H1 (cell line): ENCODE measurements at regions not wholly inside any gene's neighbourhood (a gene's known extent, or its start where the extent isn't known, plus 50 kb on each side); places are given as distances from the start of the nearest gene placed in this dataset.

Experiments
- CTCF ChIA-PET: fragments of 300-600 bp; sonication (Branson Sonifier 250); formaldehyde crosslinking; loops from one replicate; lab custom pipeline; 2021; ENCODE audit not compliant: partially characterized antibody; lab: Charles Lee
- POLR2A ChIA-PET: fragments of 300-600 bp; sonication (Branson Sonifier 250); formaldehyde crosslinking; loops from one replicate; lab custom pipeline; 2021; ENCODE audit warnings: inconsistent platforms; ENCODE audit not compliant: partially characterized antibody; lab: Charles Lee
- DNase-seq, 2 experiments: peaks; one replicate each; pipeline versions ENCODE4 v3.0.0 to v3.0.0-alpha.2; 2010 to 2022; ENCODE audit warnings: low spot score in 2 of 2, low read depth in 1 of 2, mixed read lengths in 1 of 2
- FAIRE-seq: peaks from 2 replicates; lab custom pipeline; 2011; peaks lifted over from hg19 to GRCh38; lab: Jason Lieb, UNC
- H2AFZ ChIP-seq: 2 replicates; pipeline ENCODE4 v1.8.1; 2012; ENCODE audit warnings: low read length, inconsistent platforms
- H2AK5ac ChIP-seq: 2 replicates; pipeline ENCODE4 v1.6.1; 2013; ENCODE audit warnings: low read depth, low read length
- H2BK120ac ChIP-seq: replicated peaks from 2 replicates; pipeline ENCODE3; 2013; ENCODE audit warnings: low read depth, low read length, inconsistent platforms
- H2BK12ac ChIP-seq: 2 replicates; pipeline ENCODE4 v1.6.1; 2013; ENCODE audit warnings: low read depth, low read length
- H2BK15ac ChIP-seq: 2 replicates; pipeline ENCODE4 v1.6.1; 2013; ENCODE audit warnings: low read length
- H2BK20ac ChIP-seq: 2 replicates; pipeline ENCODE4 v1.6.1; 2013; ENCODE audit warnings: low read length
- H2BK5ac ChIP-seq: 2 replicates; pipeline ENCODE4 v1.6.1; 2013; ENCODE audit warnings: low read depth, low read length
- H3K14ac ChIP-seq: 2 replicates; pipeline ENCODE4 v1.6.1; 2013; ENCODE audit warnings: inconsistent platforms; ENCODE audit not compliant: insufficient read length
- H3K18ac ChIP-seq: 2 replicates; pipeline ENCODE4 v1.6.1; 2013; ENCODE audit warnings: low read length; ENCODE audit errors: extremely low read depth
- H3K23ac ChIP-seq: 2 replicates; pipeline ENCODE4 v1.6.1; 2013; ENCODE audit warnings: inconsistent platforms; ENCODE audit not compliant: insufficient read length
- H3K23me2 ChIP-seq: 2 replicates; pipeline ENCODE4 v1.6.1; 2013; ENCODE audit warnings: low read depth, low read length
- H3K27ac ChIP-seq: 2 replicates; pipeline ENCODE4 v1.6.1; 2011; ENCODE audit warnings: low read depth, low read length, inconsistent platforms
- H3K27me3 ChIP-seq, 4 experiments: replicated peaks in 1 of 4; 1 replicate in 1 of 4; 2 replicates in 3 of 4; pipeline versions ENCODE4 v1.6.1 to v1.8.1; 2011 to 2013; ENCODE audit warnings: low read length in 3 of 4, mild to moderate bottlenecking in 3 of 4, inconsistent platforms in 2 of 4, mixed read lengths in 2 of 4, moderate library complexity in 1 of 4; ENCODE audit not compliant: control insufficient read depth in 3 of 4, insufficient read depth in 3 of 4; ENCODE audit errors: extremely low read depth in 1 of 4
- H3K36me3 ChIP-seq, 4 experiments: 2 replicates each; pipeline versions ENCODE4 v1.6.1 to v1.8.1; 2011 to 2013; ENCODE audit warnings: mild to moderate bottlenecking in 4 of 4, low read length in 3 of 4, moderate library complexity in 2 of 4, control low read depth in 1 of 4, inconsistent platforms in 1 of 4; ENCODE audit not compliant: insufficient read depth in 4 of 4, control insufficient read depth in 2 of 4
- H3K4ac ChIP-seq: replicated peaks from 2 replicates; pipeline ENCODE3; 2013; ENCODE audit warnings: low read length, low read depth, mixed read lengths, inconsistent platforms; ENCODE audit not compliant: insufficient read length
- H3K4me1 ChIP-seq, 4 experiments: replicated peaks in 1 of 4; 1 replicate in 1 of 4; 2 replicates in 3 of 4; pipeline versions ENCODE4 v1.6.1 to v1.8.1; 2011 to 2013; ENCODE audit warnings: low read length in 3 of 4, inconsistent platforms in 2 of 4, mixed read lengths in 1 of 4; ENCODE audit not compliant: insufficient read depth in 4 of 4, control insufficient read depth in 3 of 4
- H3K4me2 ChIP-seq, 2 experiments: 2 replicates each; pipeline versions ENCODE4 v1.6.1 to v1.8.1; 2011 to 2013; ENCODE audit warnings: low read depth in 2 of 2, low read length in 2 of 2, control low read depth in 1 of 2, inconsistent platforms in 1 of 2, mild to moderate bottlenecking in 1 of 2; ENCODE audit not compliant: insufficient read depth in 1 of 2
- H3K4me3 ChIP-seq, 4 experiments: fragments of 200-600, 300-600 bp in 1 of 4; sonication (generic), shearing (Covaris generic), sonication (Bioruptor Twin) in 1 of 4; 2 replicates each; pipeline versions ENCODE4 v1.5.1 to v1.8.1; 2011 to 2016; ENCODE audit warnings: low read length in 4 of 4, low read depth in 3 of 4, control low read depth in 2 of 4, inconsistent platforms in 2 of 4, mild to moderate bottlenecking in 2 of 4, mixed read lengths in 1 of 4, moderate library complexity in 1 of 4; ENCODE audit not compliant: insufficient read depth in 2 of 4; ENCODE audit errors: extremely low read depth in 1 of 4
- H3K56ac ChIP-seq: replicated peaks from 2 replicates; pipeline ENCODE3; 2013; ENCODE audit warnings: low read depth, mild to moderate bottlenecking, mixed read lengths, low read length, inconsistent platforms; ENCODE audit not compliant: insufficient read length
- H3K79me1 ChIP-seq: 2 replicates; pipeline ENCODE4 v1.6.1; 2013; ENCODE audit warnings: low read depth, low read length, control low read depth
- H3K79me2 ChIP-seq, 2 experiments: 2 replicates each; pipeline versions ENCODE4 v1.6.1 to v1.8.1; 2012 to 2013; ENCODE audit warnings: low read length in 2 of 2, mild to moderate bottlenecking in 2 of 2, inconsistent platforms in 1 of 2; ENCODE audit not compliant: insufficient read depth in 2 of 2, control insufficient read depth in 1 of 2
- H3K9ac ChIP-seq, 4 experiments: replicated peaks in 1 of 4; 1 replicate in 1 of 4; 2 replicates in 3 of 4; pipeline versions ENCODE4 v1.6.1 to v1.8.1; 2011 to 2013; ENCODE audit warnings: low read depth in 3 of 4, low read length in 3 of 4, control low read depth in 2 of 4, mild to moderate bottlenecking in 2 of 4, moderate library complexity in 2 of 4, inconsistent platforms in 1 of 4; ENCODE audit errors: extremely low read depth in 1 of 4
- H3K9me3 ChIP-seq, 2 experiments: 2 replicates each; pipeline versions ENCODE4 v1.6.1 to v1.8.1; 2012 to 2013; ENCODE audit warnings: mild to moderate bottlenecking in 2 of 2, moderate library complexity in 2 of 2, control low read depth in 1 of 2, inconsistent platforms in 1 of 2, low read depth in 1 of 2, low read length in 1 of 2, mixed read lengths in 1 of 2; ENCODE audit not compliant: insufficient read depth in 2 of 2
- H4K20me1 ChIP-seq, 2 experiments: replicated peaks in 1 of 2; 2 replicates each; pipeline versions ENCODE3 to v1.8.1; 2011 to 2013; ENCODE audit warnings: inconsistent platforms in 2 of 2, low read length in 2 of 2, mild to moderate bottlenecking in 1 of 2; ENCODE audit not compliant: insufficient read depth in 2 of 2, control insufficient read depth in 1 of 2
- H4K5ac ChIP-seq: 2 replicates; pipeline ENCODE4 v1.6.1; 2013; ENCODE audit warnings: low read length, low read depth, mixed read lengths, inconsistent platforms; ENCODE audit not compliant: insufficient read length
- H4K8ac ChIP-seq: 2 replicates; pipeline ENCODE4 v1.8.0; 2013; ENCODE audit warnings: mild to moderate bottlenecking, moderate library complexity, low read length, inconsistent platforms; ENCODE audit not compliant: insufficient read depth; ENCODE audit errors: extremely low read depth
- H4K91ac ChIP-seq: replicated peaks from 2 replicates; pipeline ENCODE3; 2013; ENCODE audit warnings: low read length, mixed read lengths, inconsistent platforms; ENCODE audit not compliant: insufficient read length
- CBX8 ChIP-seq: fragments of 300-800, 300-1000 bp; sonication (generic); IDR thresholded peaks from 2 replicates; pipeline ENCODE4 v1.7.1; 2016; ENCODE audit warnings: low read depth, low read length, borderline replicate concordance
- CEBPB ChIP-seq: IDR thresholded peaks from 2 replicates; pipeline ENCODE4 v1.6.1; 2012; ENCODE audit warnings: low read depth, low read length
- EZH2 ChIP-seq: fragments of 200-600 bp; sonication (generic); IDR thresholded peaks from 2 replicates; pipeline ENCODE4 v1.7.1; 2012; ENCODE audit warnings: low read depth, mild to moderate bottlenecking, moderate library complexity, low read length, inconsistent platforms; ENCODE audit not compliant: severe bottlenecking
- FOSL1 ChIP-seq: IDR thresholded peaks from 2 replicates; pipeline ENCODE4 v1.6.1; 2011; ENCODE audit warnings: mild to moderate bottlenecking, low read depth, low read length, moderate library complexity; ENCODE audit not compliant: insufficient read depth
- HDAC6 ChIP-seq: IDR thresholded peaks from one replicate; pipeline ENCODE4 v1.7.1; 2012; ENCODE audit warnings: low read depth, mild to moderate bottlenecking, inconsistent platforms, low read length, moderate library complexity
- JUN ChIP-seq: IDR thresholded peaks from 2 replicates; pipeline ENCODE4 v1.6.1; 2011; ENCODE audit warnings: low read depth, mild to moderate bottlenecking, improper control_type of control experiment, low read length
- KDM5A ChIP-seq: fragments of 200-600 bp; IDR thresholded peaks from 2 replicates; pipeline ENCODE4 v1.7.1; 2012; ENCODE audit warnings: mild to moderate bottlenecking, low read length, inconsistent platforms, mixed read lengths
- NANOG ChIP-seq: IDR thresholded peaks from 2 replicates; pipeline ENCODE4 v1.6.1; 2011; ENCODE audit warnings: low read length, low read depth, mild to moderate bottlenecking, inconsistent platforms; ENCODE audit not compliant: insufficient read depth, poor library complexity, severe bottlenecking
- NRF1 ChIP-seq: IDR thresholded peaks from 2 replicates; pipeline ENCODE4 v1.6.1; 2011; ENCODE audit warnings: mild to moderate bottlenecking, low read depth, low read length, improper control_type of control experiment
- POU5F1 ChIP-seq: IDR thresholded peaks from 2 replicates; pipeline ENCODE4 v1.6.1; 2011; ENCODE audit warnings: low read depth, mild to moderate bottlenecking, low read length, moderate library complexity
- RAD21 ChIP-seq, 2 experiments: IDR thresholded peaks in 1 of 2; conservative IDR thresholded peaks in 1 of 2; 2 replicates each; pipeline ENCODE4 v1.6.1; 2011; ENCODE audit warnings: low read depth in 2 of 2, low read length in 2 of 2, improper control_type of control experiment in 1 of 2, inconsistent platforms in 1 of 2, mild to moderate bottlenecking in 1 of 2, moderate library complexity in 1 of 2
- TBP ChIP-seq: IDR thresholded peaks from 2 replicates; pipeline ENCODE4 v1.6.1; 2011; ENCODE audit warnings: low read depth, low read length, improper control_type of control experiment
- TCF12 ChIP-seq: IDR thresholded peaks from 2 replicates; pipeline ENCODE4 v1.6.1; 2011; ENCODE audit warnings: low read depth, mild to moderate bottlenecking, low read length
- YY1 ChIP-seq: IDR thresholded peaks from 2 replicates; pipeline ENCODE4 v1.6.1; 2011; ENCODE audit warnings: low read depth, mild to moderate bottlenecking, low read length
- WGBS, 2 experiments: shearing (Covaris generic) in 1 of 2; methylation state at CpG; one replicate each; pipeline versions ENCODE4 v1.1.6 to v1.1.7; 2013 to 2015; ENCODE audit warnings: low lambda C conversion rate in 2 of 2, mixed read lengths in 2 of 2, inconsistent platforms in 1 of 2, low coverage in 1 of 2, missing lambda C conversion rate in 1 of 2; ENCODE audit not compliant: insufficient replicate concordance in 2 of 2, insufficient coverage in 1 of 2, insufficient read length in 1 of 2; ENCODE audit errors: extremely low coverage in 1 of 2, missing lambda C conversion rate in 1 of 2; 5-methylcytosine and 5-hydroxymethylcytosine counted together
- TF ChIP-seq, protein P1 (sequence below): IDR thresholded peaks from 2 replicates; pipeline ENCODE4 v1.6.1; 2012; ENCODE audit warnings: inconsistent platforms

DNA sequence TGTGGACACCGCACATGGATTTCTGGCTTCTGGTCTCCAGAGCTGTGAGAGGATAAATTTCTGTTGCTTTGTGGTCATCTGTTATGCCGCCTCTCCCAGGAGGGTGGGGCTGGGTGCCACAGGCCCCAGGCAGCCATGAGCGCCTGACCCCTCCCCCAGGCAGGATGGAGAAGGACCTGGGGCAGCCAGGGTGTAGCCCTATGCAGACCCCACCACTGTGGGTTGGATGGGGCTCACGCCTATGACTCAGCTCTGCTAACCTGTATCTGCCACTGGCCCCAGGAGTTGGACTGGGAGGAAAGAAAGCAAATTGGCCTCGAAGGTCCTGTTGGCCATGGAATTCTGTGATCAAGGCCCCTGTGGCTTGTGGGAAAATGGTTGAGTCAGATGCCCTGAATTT, 1351.1 kb downstream of the BRD1 start:
- no peak overlapping the region for H3K4me2 ChIP-seq
- POLR2A ChIA-PET, result no interaction called here
- 94% methylated on average over 5 of the region's 5 CpGs; no CpG with 5 or more reads in 1 of the 2 experiments for WGBS, 2 experiments

More for the DNA sequence above, 1351.1 kb downstream of the BRD1 start:
- Histone ChIP-seq H3K36me3 (no peaks in the 10 kb centered on the region; a peak in 1 of 8 replicates), H3K79me1 (no peaks in the 10 kb centered on the region), H4K8ac (no peak overlapping the region), H2BK15ac (no peak overlapping the region), H3K27ac (no peak overlapping the region), H3K56ac (no peak overlapping the region), H3K4ac (no peak overlapping the region), H2BK120ac (no peak overlapping the region), H2BK12ac (no peak overlapping the region), H3K18ac (no peak overlapping the region), H4K5ac (no peak overlapping the region), H2BK5ac (no peak overlapping the region), H2AK5ac (no peak overlapping the region), H2AFZ (no peak overlapping the region), H3K9ac (no peak overlapping the region), H4K91ac (no peak overlapping the region), H3K14ac (no peak overlapping the region), H3K23me2 (no peaks in the 10 kb centered on the region), H4K20me1 (no peaks in the 10 kb centered on the region), H3K23ac (no peak overlapping the region), H3K4me3 (no peak overlapping the region), H3K27me3 (no peaks in the 10 kb centered on the region), H3K79me2 (no peaks in the 10 kb centered on the region), H3K4me1 (peaks cover 0 to 5% (median 0%) of the 10 kb centered on the region in 4 experiments; a peak in 1 of 7 replicates), H3K9me3 (no peaks in the 10 kb centered on the region), H2BK20ac (no peak overlapping the region)
- no peak for TF ChIP-seq YY1
- no peak for TF ChIP-seq CEBPB
- no peak for TF ChIP-seq NANOG
- TF ChIP-seq CBX8, result no peak
- no peak for TF ChIP-seq POU5F1
- no peak for TF ChIP-seq FOSL1
- TF ChIP-seq TCF12, result no peak
- TF ChIP-seq HDAC6, result no peak
- no peak for TF ChIP-seq RAD21 (IDR thresholded peaks at IDR 0.05 in 1 of 2, conservative IDR thresholded peaks at IDR 0.05 in 1 of 2; ENCODE audit: low read depth in 2 of 2, low read length in 2 of 2)
- TF ChIP-seq, protein P1, sequence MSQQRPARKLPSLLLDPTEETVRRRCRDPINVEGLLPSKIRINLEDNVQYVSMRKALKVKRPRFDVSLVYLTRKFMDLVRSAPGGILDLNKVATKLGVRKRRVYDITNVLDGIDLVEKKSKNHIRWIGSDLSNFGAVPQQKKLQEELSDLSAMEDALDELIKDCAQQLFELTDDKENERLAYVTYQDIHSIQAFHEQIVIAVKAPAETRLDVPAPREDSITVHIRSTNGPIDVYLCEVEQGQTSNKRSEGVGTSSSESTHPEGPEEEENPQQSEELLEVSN, result no peak
- TF ChIP-seq JUN, result no peak
- TF ChIP-seq EZH2, result no peak
- TF ChIP-seq KDM5A, result no peak
- no peak for TF ChIP-seq NRF1
- TF ChIP-seq TBP, result no peak
- DNase-seq, result no peak
- CTCF ChIA-PET, result interaction anchor here (2.2 kb wide), 1 partner anchor 16 kb away, joined by 5 read pairs; no protein-coding TSS in a partner anchor
- FAIRE-seq, result no peak
